IPS-18a (cell line): ENCODE measurements at regions not wholly inside any gene's neighbourhood (a gene's known extent, or its start where the extent isn't known, plus 50 kb on each side); places are given as distances from the start of the nearest gene placed in this dataset.
"Not testable (repeated sequence)": the region's sequence is repeated elsewhere in the genome, so short reads cannot be mapped to it uniquely, and the experiment has no call there.

Source experiments
- H3K27ac ChIP-seq: one replicate; pipeline ENCODE4 v1.5.1; 2013; ENCODE audit warnings: low read length
- H3K27me3 ChIP-seq: one replicate; pipeline ENCODE4 v1.6.1; 2013; ENCODE audit warnings: mild to moderate bottlenecking, low read length; ENCODE audit not compliant: control insufficient read depth, insufficient read depth
- H3K36me3 ChIP-seq: one replicate; pipeline ENCODE4 v1.6.1; 2013; ENCODE audit warnings: low read depth, low read length; ENCODE audit not compliant: control insufficient read depth
- H3K4me1 ChIP-seq: one replicate; pipeline ENCODE4 v1.6.1; 2013; ENCODE audit warnings: low read depth, low read length; ENCODE audit not compliant: control insufficient read depth
- H3K4me3 ChIP-seq: one replicate; pipeline ENCODE4 v1.5.1; 2013; ENCODE audit warnings: low read length
- H3K9ac ChIP-seq: one replicate; pipeline ENCODE4 v1.6.1; 2013; ENCODE audit warnings: mild to moderate bottlenecking, low read length, moderate library complexity
- H3K9me3 ChIP-seq: one replicate; pipeline ENCODE4 v1.6.1; 2013; ENCODE audit warnings: low read depth, low read length; ENCODE audit not compliant: control insufficient read depth

DNA sequence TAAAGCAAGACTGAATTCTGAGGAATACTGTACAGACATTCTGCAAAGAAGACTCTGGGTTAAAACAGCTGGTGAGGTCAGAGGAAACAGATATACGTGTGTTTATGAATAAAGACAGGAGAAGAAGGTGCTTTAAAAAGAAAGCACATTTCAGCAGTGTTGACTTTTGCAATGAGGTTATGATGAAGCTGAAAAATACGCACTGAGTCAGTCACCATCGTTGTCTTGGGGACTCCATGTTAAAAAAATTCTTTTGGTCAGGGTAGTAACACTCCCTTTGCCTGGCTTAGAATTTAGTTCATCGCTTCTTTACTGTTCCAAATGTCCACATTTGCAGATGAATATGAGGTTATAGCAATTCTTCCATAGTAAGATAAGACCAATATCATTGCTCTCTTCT is 1049.0 kb downstream of the TSN start:
- no peak overlapping the region for H3K4me3 ChIP-seq
- no peaks in the 10 kb centered on the region for H3K4me1 ChIP-seq
- H3K9ac ChIP-seq = no peak overlapping the region
- no peaks in the 10 kb centered on the region for H3K9me3 ChIP-seq
- H3K36me3 ChIP-seq = no peaks in the 10 kb centered on the region
- no peak overlapping the region for H3K27ac ChIP-seq
- H3K27me3 ChIP-seq = no peaks in the 10 kb centered on the region

DNA sequence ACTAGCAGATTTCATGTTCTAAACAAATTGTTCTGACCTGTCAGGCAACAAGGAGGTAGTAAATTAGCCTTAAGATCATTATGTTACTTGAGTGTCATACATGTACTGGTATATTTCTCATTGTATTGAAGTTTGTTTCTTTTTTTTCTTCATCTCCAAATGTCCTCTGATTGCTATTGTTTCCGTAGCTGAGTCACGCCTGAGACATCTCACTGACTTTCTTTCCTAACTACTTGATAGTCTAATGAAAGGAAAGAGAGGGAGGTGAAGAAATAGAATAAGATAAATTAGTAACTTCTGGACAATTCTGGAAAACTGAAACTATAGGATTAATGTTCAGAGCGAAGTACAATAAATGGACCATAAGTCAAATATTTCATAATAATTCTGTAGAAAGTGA is 1049.9 kb downstream of the TSN start:
- Histone ChIP-seq H3K27ac (no peak overlapping the region), H3K4me1 (no peaks in the 10 kb centered on the region), H3K9ac (no peak overlapping the region), H3K27me3 (no peaks in the 10 kb centered on the region), H3K9me3 (no peaks in the 10 kb centered on the region), H3K4me3 (no peak overlapping the region), H3K36me3 (no peaks in the 10 kb centered on the region)

DNA sequence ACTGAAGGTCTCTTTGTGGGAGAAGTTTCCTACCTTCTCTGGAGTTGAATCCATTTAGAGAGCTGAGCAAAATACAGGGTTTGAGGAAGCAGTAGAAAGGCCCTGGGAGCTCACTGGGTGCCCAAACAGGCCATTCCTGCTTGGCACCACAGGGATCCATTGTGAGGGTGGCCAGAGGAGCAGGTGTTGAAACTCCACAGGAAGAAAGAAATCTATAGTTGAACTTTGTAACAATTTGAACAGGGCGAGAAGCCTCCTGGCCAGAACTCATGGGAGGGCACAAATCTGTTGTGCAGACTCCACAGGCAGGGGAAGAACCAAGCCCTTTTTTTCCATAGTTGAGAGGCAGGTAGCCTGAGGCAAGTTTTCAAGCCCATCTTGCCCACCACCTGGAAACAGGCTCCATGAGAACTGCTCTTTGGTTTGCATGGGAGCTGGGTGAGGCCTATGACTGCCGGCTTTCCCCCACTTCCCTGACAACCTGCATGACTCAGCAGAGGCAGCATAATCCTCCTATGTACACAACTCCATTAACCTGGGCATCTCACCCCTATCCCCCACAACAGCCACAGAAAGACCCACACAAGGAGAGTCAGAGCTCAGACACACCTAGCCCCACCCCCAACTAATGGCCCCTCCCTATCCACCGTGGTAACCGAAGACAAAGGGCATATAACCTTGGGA is 1053.0 kb downstream of the TSN start:
- H3K27me3 ChIP-seq = no peaks in the 10 kb centered on the region
- H3K9ac ChIP-seq = no peak overlapping the region
- no peak overlapping the region for H3K27ac ChIP-seq
- H3K4me3 ChIP-seq = no peak overlapping the region
- no peaks in the 10 kb centered on the region for H3K4me1 ChIP-seq
- no peaks in the 10 kb centered on the region for H3K36me3 ChIP-seq
- no peaks in the 10 kb centered on the region for H3K9me3 ChIP-seq

DNA sequence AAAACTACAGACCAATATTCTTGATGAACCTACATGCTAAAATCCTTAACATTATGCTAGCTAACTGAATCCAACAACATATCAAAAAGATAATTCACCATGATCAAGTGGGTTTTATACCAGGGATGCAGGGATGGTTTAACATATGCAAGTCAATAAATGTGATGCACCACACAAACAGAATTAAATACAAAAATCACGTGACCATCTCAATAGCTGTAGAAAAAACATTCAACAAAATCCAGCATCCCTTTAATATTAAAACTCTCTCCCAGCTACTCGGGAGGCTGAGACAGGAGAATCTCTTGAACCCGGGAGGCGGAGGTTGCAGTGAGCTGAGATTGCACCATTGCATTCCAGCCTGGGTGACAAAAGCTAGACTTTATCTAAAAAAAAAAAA is 1056.8 kb downstream of the TSN start:
- H3K27me3 ChIP-seq, H3K4me3 ChIP-seq, H3K9me3 ChIP-seq, H3K27ac ChIP-seq, H3K4me1 ChIP-seq, H3K36me3 ChIP-seq, H3K9ac ChIP-seq: not testable (repeated sequence)

DNA sequence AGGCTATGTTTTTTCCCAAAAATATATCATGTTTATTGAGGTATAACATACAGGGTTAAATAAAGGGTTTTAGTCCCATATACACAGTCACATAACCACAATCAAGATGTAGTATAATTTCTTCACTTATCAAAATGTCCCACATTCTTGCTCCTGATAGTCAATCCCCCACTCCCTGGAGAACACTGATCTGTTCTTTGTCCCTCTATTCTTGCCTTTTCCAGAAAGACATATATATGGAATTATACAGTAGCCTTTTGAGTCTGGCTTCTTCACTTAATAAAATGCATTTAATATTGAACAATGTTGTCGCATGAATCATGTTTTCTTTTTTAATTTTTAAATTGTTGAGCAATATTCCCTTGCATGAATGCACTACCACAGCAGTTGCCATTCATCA is 1059.7 kb downstream of the TSN start:
- H3K27me3 ChIP-seq = no peaks in the 10 kb centered on the region
- no peak overlapping the region for H3K27ac ChIP-seq
- no peak overlapping the region for H3K9ac ChIP-seq
- H3K36me3 ChIP-seq = no peaks in the 10 kb centered on the region
- no peak overlapping the region for H3K4me3 ChIP-seq
- no peaks in the 10 kb centered on the region for H3K9me3 ChIP-seq
- no peaks in the 10 kb centered on the region for H3K4me1 ChIP-seq

DNA sequence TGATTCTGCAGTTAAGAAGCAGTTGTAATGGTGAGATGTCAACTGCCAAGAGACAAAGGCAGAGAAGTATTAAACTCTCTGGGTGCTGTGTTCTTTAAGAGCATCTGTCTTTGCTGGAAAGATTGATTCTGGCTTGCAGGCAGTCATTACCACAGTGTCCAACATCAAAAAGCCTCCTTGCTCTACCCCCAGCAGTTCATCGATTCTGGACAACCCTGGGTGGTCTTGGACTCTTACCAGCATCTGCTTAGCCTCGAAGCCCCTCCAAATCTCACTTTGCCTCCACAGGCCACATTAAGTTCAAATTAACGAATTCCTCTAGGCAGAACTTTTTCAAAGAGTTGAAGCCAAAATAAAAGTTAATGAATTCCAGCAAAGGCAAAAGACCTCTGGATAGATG is 1061.4 kb downstream of the TSN start:
- Histone ChIP-seq H3K4me1 (peaks cover 2% of the 10 kb centered on the region), H3K9ac (no peak overlapping the region), H3K9me3 (no peaks in the 10 kb centered on the region), H3K4me3 (no peak overlapping the region), H3K27me3 (no peaks in the 10 kb centered on the region), H3K27ac (no peak overlapping the region), H3K36me3 (no peaks in the 10 kb centered on the region)

DNA sequence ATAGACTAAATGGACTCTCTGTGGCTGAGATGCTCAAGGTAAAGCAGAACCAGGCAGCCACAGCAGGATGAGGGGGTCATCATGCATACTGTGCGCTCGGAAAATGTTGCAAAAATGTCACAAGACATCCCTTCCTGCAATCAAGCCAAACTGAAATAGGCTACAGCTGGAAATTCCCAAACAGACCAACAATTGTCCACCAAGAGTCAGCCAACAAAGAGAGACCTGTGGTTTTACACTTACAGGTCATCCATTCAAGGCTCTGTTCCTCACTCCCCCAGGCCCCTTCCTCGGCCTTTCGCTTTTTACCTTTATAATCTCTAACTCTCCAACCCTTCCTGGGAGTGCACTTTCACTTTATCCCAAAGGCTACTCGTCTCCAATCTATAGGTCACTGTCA is 1066.9 kb downstream of the TSN start:
- Histone ChIP-seq H3K4me1 (peaks cover 3% of the 10 kb centered on the region), H3K4me3 (no peak overlapping the region)

DNA sequence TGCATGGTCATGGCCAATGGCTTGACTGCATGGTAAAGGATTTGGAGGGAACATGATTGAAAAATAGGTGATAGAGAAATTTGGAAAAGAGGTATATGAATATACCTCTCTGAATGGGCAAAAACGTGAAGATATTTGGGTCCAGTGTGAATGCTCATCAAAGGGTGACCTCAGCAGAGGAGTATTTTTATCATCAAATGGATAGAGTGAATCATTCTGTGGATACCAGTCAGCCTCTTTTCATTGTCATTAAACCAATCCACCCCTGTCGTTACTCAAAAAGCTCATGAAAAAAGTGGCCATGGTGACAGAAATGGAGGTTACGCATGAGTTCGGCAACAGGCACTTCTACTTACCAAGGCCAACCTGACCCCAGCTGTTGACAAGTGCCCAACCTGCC is 1074.7 kb downstream of the TSN start:
- Histone ChIP-seq H3K27ac (no peak overlapping the region), H3K4me1 (no peaks in the 10 kb centered on the region), H3K4me3 (no peak overlapping the region), H3K9ac (no peak overlapping the region), H3K27me3 (no peaks in the 10 kb centered on the region), H3K36me3 (no peaks in the 10 kb centered on the region), H3K9me3 (no peaks in the 10 kb centered on the region)

More for the DNA sequence above, 1066.9 kb downstream of the TSN start:
- Histone ChIP-seq H3K9ac (no peak overlapping the region), H3K27me3 (no peaks in the 10 kb centered on the region), H3K27ac (no peak overlapping the region), H3K9me3 (no peaks in the 10 kb centered on the region), H3K36me3 (no peaks in the 10 kb centered on the region)

DNA sequence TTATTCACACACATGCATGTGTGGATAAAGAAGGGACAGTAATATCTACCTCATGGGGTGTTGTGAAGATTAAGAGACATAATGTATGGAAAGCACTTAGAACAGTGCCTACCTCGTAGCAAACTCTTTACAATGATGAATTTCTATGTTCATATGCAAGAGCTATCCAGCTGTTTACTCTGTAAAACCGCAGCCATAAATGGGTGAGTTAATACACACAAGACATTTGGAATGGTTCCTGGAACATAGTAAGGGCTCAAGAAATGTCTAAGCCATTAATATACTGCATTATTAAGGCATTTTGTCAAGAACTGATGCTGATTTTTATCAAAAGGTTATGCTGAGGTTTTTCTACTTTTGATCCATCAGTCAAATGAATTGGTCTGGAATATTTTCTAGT is 1076.2 kb downstream of the TSN start:
- Histone ChIP-seq H3K9ac (no peak overlapping the region), H3K9me3 (no peaks in the 10 kb centered on the region), H3K4me1 (no peaks in the 10 kb centered on the region), H3K27ac (no peak overlapping the region), H3K4me3 (no peak overlapping the region), H3K36me3 (no peaks in the 10 kb centered on the region), H3K27me3 (no peaks in the 10 kb centered on the region)

DNA sequence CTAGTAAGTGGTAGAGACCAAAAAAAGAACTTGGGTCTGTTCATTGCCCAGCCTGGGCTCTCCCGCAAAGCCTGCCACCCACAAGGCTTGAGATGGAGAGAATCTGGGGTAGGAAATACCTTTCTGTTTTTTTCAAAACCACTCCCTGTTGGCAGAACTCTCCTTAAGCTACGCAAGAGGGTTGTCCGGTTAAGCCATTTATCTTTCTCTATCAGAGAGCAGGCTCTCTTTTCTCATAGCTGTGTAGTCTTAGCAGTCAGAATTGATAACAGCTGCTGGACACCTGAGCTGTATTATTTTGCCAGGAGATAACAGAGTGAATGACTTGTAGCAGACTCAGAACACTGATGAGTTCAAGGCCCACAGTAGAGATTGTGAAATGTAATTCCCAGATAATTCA is 1088.1 kb downstream of the TSN start:
- Histone ChIP-seq H3K27ac (no peak overlapping the region), H3K4me1 (no peaks in the 10 kb centered on the region), H3K27me3 (no peaks in the 10 kb centered on the region), H3K4me3 (no peak overlapping the region), H3K36me3 (no peaks in the 10 kb centered on the region), H3K9ac (no peak overlapping the region), H3K9me3 (peaks cover 5% of the 10 kb centered on the region)

DNA sequence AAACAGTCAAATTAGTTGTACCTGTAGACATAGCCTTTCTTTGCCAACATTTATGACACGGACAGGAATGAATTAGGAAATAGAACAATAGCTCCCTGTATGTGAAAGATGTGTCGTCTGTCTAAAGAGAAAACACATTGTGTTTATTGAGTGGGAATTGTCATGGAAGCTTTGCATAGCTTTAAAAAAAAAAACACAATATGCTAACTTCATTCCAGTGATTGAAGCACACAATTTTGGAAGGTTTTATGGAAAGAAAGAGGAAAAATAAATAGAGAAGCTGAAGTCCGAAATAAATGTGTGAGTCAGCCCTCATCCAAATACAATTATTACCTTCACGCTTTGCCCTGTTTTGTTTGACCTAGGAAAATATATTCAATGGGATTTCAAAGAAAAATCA is 1095.7 kb downstream of the TSN start:
- Histone ChIP-seq H3K27ac (no peak overlapping the region), H3K9ac (no peak overlapping the region), H3K27me3 (no peaks in the 10 kb centered on the region), H3K36me3 (no peaks in the 10 kb centered on the region), H3K9me3 (no peaks in the 10 kb centered on the region), H3K4me1 (no peaks in the 10 kb centered on the region), H3K4me3 (no peak overlapping the region)

DNA sequence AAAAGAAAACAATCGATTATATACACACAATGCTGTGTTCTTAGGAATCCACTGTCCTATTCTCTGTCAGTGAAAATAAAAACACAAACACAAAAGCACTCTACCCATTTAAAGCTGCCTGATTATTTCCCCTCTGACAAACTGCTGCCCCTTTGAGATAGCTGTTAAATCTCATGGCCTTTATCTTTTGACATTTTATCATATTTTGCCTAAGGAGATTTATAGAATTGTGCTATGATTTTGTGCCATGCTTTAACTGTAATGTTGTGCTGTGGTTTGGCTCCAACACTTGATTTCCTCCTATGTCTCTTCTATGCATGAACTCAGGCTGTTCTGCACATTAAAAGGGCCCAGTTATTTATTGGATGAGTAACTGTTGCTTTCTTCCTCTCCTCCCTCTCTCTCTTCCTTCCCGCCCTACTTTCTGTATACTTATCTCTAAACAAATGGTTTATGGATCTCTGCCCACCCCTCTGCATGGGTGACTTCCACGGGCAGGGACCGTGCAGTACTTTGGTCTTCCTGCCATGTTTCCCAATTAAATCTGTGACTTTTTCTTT is 1096.6 kb downstream of the TSN start:
- Histone ChIP-seq H3K9me3 (no peaks in the 10 kb centered on the region), H3K4me3 (no peak overlapping the region), H3K4me1 (no peaks in the 10 kb centered on the region), H3K36me3 (no peaks in the 10 kb centered on the region), H3K27ac (no peak overlapping the region), H3K27me3 (no peaks in the 10 kb centered on the region), H3K9ac (no peak overlapping the region)
